ENCODE measurements at regions not wholly inside any gene's neighbourhood (a gene's known extent, or its start where the extent isn't known, plus 50 kb on each side); places are given as distances from the start of the nearest gene placed in this dataset.

DNA sequence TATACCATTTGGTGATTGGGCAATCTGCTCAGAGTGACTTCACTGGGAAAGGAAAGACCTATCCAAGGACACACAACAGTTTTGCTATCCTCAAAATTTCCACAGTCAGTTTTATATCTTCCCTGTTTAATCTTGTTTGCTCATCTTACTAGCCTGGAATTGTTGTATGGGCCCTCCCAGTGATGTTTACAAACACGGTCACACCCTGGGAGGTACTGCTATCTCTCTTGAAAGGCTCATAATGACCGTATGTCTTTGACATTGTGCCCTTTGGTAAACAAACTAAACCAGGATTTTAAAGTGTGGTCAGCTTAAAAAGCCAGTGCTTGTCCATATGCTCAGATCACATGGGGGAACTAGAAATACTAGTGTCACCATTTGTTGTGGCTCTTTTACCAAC is 277.0 kb downstream of the CDH2 start:
- Histone ChIP-seq H4K5ac (ENCODE audit: insufficient read length, low read depth, low read length) (no peak overlapping the region), H3K27ac (ENCODE audit: insufficient read length, low read depth, low read length) (no peak overlapping the region), H4K8ac (replicated peaks; ENCODE audit: insufficient read length, low read depth, low read length) (no peak overlapping the region), H3K79me2 (ENCODE audit: insufficient read depth, low read length) (no peaks in the 10 kb centered on the region), H3K79me1 (ENCODE audit: insufficient read depth, low read depth, low read length, poor library complexity, severe bottlenecking) (no peaks in the 10 kb centered on the region), H3K18ac (ENCODE audit: insufficient read length, low read depth, low read length) (no peak overlapping the region), H3K4me2 (ENCODE audit: insufficient read depth, insufficient read length, low read length) (no peak overlapping the region), H2AFZ (ENCODE audit: low read length) (no peak overlapping the region), H2BK120ac (ENCODE audit: low read depth, low read length, poor library complexity, severe bottlenecking) (no peak overlapping the region), H2BK12ac (ENCODE audit: insufficient read length, low read depth, low read length) (no peak overlapping the region), H4K91ac (ENCODE audit: insufficient read length, low read depth, low read length) (no peak overlapping the region), H3K9me3 (ENCODE audit: control insufficient read depth, low read depth, low read length) (no peaks in the 10 kb centered on the region), H3K4me1 (ENCODE audit: insufficient read depth, low read length) (no peaks in the 10 kb centered on the region), H3K23me2 (ENCODE audit: insufficient read length, low read depth, low read length, poor library complexity, severe bottlenecking) (no peaks in the 10 kb centered on the region), H3K9ac (ENCODE audit: extremely low read depth, insufficient read length, low read length) (no peak overlapping the region), H3K56ac (ENCODE audit: insufficient read length, low read depth, low read length) (no peak overlapping the region), H3K14ac (ENCODE audit: insufficient read depth, low read length) (no peak overlapping the region), H4K20me1 (ENCODE audit: control insufficient read depth, insufficient read depth, insufficient read length) (no peaks in the 10 kb centered on the region), H3K23ac (ENCODE audit: insufficient read length, low read depth, low read length) (no peak overlapping the region), H2BK5ac (ENCODE audit: insufficient read length, low read length) (no peak overlapping the region), H3K27me3 (ENCODE audit: insufficient read depth, low read length) (no peaks in the 10 kb centered on the region), H2AK5ac (ENCODE audit: insufficient read length, low read length) (no peak overlapping the region), H2BK15ac (ENCODE audit: low read depth, low read length) (no peak overlapping the region), H3K4ac (ENCODE audit: low read depth, low read length) (no peak overlapping the region), H3T11ph (ENCODE audit: low read length) (no peak overlapping the region), H2BK20ac (ENCODE audit: low read depth, low read length, poor library complexity, severe bottlenecking) (no peak overlapping the region)
- peaks cover 5% of the 10 kb centered on the region in 2 experiments; a peak in 4 of 5 replicates for H3K9me3 Mint-ChIP-seq
- no peaks in the 10 kb centered on the region for H3K27me3 Mint-ChIP-seq (ENCODE audit: low read depth)
- TF ChIP-seq, protein P1, sequence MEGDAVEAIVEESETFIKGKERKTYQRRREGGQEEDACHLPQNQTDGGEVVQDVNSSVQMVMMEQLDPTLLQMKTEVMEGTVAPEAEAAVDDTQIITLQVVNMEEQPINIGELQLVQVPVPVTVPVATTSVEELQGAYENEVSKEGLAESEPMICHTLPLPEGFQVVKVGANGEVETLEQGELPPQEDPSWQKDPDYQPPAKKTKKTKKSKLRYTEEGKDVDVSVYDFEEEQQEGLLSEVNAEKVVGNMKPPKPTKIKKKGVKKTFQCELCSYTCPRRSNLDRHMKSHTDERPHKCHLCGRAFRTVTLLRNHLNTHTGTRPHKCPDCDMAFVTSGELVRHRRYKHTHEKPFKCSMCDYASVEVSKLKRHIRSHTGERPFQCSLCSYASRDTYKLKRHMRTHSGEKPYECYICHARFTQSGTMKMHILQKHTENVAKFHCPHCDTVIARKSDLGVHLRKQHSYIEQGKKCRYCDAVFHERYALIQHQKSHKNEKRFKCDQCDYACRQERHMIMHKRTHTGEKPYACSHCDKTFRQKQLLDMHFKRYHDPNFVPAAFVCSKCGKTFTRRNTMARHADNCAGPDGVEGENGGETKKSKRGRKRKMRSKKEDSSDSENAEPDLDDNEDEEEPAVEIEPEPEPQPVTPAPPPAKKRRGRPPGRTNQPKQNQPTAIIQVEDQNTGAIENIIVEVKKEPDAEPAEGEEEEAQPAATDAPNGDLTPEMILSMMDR (conservative IDR thresholded peaks at IDR 0.05), result no peak
- peaks cover 0 to 10% (median 2%) of the 10 kb centered on the region in 3 experiments; a peak in 4 of 7 replicates for H3K36me3 Mint-ChIP-seq (ENCODE audit: insufficient read depth in 1 of 3, low read depth in 3 of 3)
- H3K4me3 Mint-ChIP-seq, result no peak overlapping the region
- peaks cover 17 to 20% of the 10 kb centered on the region in 2 experiments for H3K4me1 Mint-ChIP-seq
- DNase-seq, result no peak
- no CpG with 5 or more reads among the region's 2 CpGs for WGBS (ENCODE audit: extremely low coverage, insufficient read length, low lambda C conversion rate)
- no peak overlapping the region for H3K27ac Mint-ChIP-seq
